HepG2 (cell line): ENCODE measurements at regions not wholly inside any gene's neighbourhood (a gene's known extent, or its start where the extent isn't known, plus 50 kb on each side); places are given as distances from the start of the nearest gene placed in this dataset.

Experiments
- ATAC-seq: fragments of 200-7000 bp; cut with Tn5 transposase; 3 replicates; pipeline ENCODE4 v1.9.1; 2020; ENCODE audit warnings: mild to moderate bottlenecking, moderate library complexity
- BruUV-seq: library from RNA; stranded (reverse); fragments of 400-500 nt; replicated peaks from 2 replicates; lab custom pipeline; 2021; lab: Mats Ljungman, UMichigan
- CTCF ChIA-PET: fragments of 300-600 bp; formaldehyde crosslinking; extraction: SDS; loops from one replicate; lab custom pipeline; 2021; ENCODE audit warnings: low total read pairs, inconsistent platforms, low intra/inter-chr PET ratio; lab: Yijun Ruan, JAX
- POLR2A ChIA-PET: fragments of 350-600 bp; sonication (Branson Sonifier 250); formaldehyde crosslinking; loops from one replicate; lab custom pipeline; 2020; ENCODE audit warnings: antibody characterized with exemption, inconsistent platforms; lab: Yijun Ruan, JAX
- DNase-seq: peaks from one replicate; pipeline ENCODE4 v3.0.0-alpha.2; 2015; ENCODE audit warnings: low spot score
- FAIRE-seq: peaks from 3 replicates; lab custom pipeline; 2011; peaks lifted over from hg19 to GRCh38; lab: Jason Lieb, UNC
- H2AFZ ChIP-seq: one replicate; pipeline ENCODE4 v1.6.1; 2011; ENCODE audit warnings: low read length, inconsistent platforms
- H3K27ac ChIP-seq: fragments of 300-600 bp; 3 replicates; pipeline ENCODE4 v1.8.0; 2011; ENCODE audit warnings: mixed run types, mild to moderate bottlenecking, mixed read lengths, low read length, inconsistent platforms; ENCODE audit not compliant: insufficient read depth; ENCODE audit errors: extremely low read length
- H3K27me3 ChIP-seq, 2 experiments: fragments of 200-600 bp in 1 of 2; 2 replicates in 1 of 2; 3 replicates in 1 of 2; pipeline versions ENCODE4 v1.6.0 to v1.8.0; 2011; ENCODE audit warnings: low read length in 2 of 2, mild to moderate bottlenecking in 2 of 2, moderate library complexity in 2 of 2, inconsistent platforms in 1 of 2; ENCODE audit not compliant: insufficient read depth in 2 of 2, control insufficient read depth in 1 of 2
- H3K36me3 ChIP-seq, 2 experiments: fragments of 200-600 bp in 1 of 2; replicated peaks in 1 of 2; 2 replicates in 1 of 2; 3 replicates in 1 of 2; pipeline versions ENCODE4 v1.5.1 to v1.8.0; 2011; ENCODE audit warnings: low read length in 2 of 2, inconsistent platforms in 1 of 2; ENCODE audit not compliant: insufficient read depth in 2 of 2, control insufficient read depth in 1 of 2
- H3K4me1 ChIP-seq: 2 replicates; pipeline ENCODE4 v1.5.1; 2012; ENCODE audit warnings: low read length, inconsistent platforms; ENCODE audit not compliant: insufficient read depth
- H3K4me2 ChIP-seq: 2 replicates; pipeline ENCODE4 v1.6.0; 2011; ENCODE audit warnings: low read depth, low read length, inconsistent platforms
- H3K4me3 ChIP-seq, 3 experiments: fragments of 200-600 bp in 1 of 3; sonication (generic), shearing (Covaris generic) in 1 of 3; replicated peaks in 1 of 3; 2 replicates each; pipeline ENCODE4 v1.5.1; 2011 to 2016; ENCODE audit warnings: low read length in 3 of 3, inconsistent platforms in 2 of 3, low read depth in 2 of 3, mild to moderate bottlenecking in 2 of 3, control low read depth in 1 of 3, mixed read lengths in 1 of 3; ENCODE audit not compliant: insufficient read depth in 1 of 3
- H3K79me2 ChIP-seq: one replicate; pipeline ENCODE4 v1.6.1; 2011; ENCODE audit warnings: low read length, inconsistent platforms; ENCODE audit not compliant: insufficient read depth
- H3K9ac ChIP-seq: 2 replicates; pipeline ENCODE4 v1.6.0; 2011; ENCODE audit warnings: mild to moderate bottlenecking, low read depth, low read length, inconsistent platforms; ENCODE audit not compliant: insufficient read depth
- H3K9me3 ChIP-seq: 2 replicates; pipeline ENCODE4 v1.5.1; 2012; ENCODE audit warnings: mild to moderate bottlenecking, low read length
- H4K20me1 ChIP-seq: 2 replicates; pipeline ENCODE4 v1.6.0; 2011; ENCODE audit warnings: inconsistent platforms, mild to moderate bottlenecking, low read length, moderate library complexity; ENCODE audit not compliant: insufficient read depth
- BRCA1 ChIP-seq: sonication (generic); formaldehyde crosslinking; IDR thresholded peaks from 2 replicates; pipeline ENCODE4 v1.4.0; 2020; ENCODE audit warnings: missing genetic modification reagents
- RFX1 ChIP-seq: fragments of 450-650 bp; IDR thresholded peaks from 2 replicates; pipeline ENCODE4 v1.6.1; 2017
- SOX13 ChIP-seq, 3 experiments: fragments of 450-650 bp in 1 of 3; sonication (generic) in 1 of 3; formaldehyde crosslinking in 1 of 3; IDR thresholded peaks in 2 of 3; conservative IDR thresholded peaks in 1 of 3; 2 replicates each; pipeline versions ENCODE4 v1.5.0 to v1.6.1; 2016 to 2020; ENCODE audit warnings: antibody characterized with exemption in 1 of 3, mild to moderate bottlenecking in 1 of 3, missing compliant biosample characterization in 1 of 3, missing genetic modification reagents in 1 of 3, moderate library complexity in 1 of 3
- ZNF576 ChIP-seq: sonication (generic); formaldehyde crosslinking; IDR thresholded peaks from 2 replicates; pipeline ENCODE4 v1.4.0; 2020; ENCODE audit warnings: mild to moderate bottlenecking, missing genetic modification reagents
- ZNF704 ChIP-seq: sonication (generic); formaldehyde crosslinking; IDR thresholded peaks from 2 replicates; pipeline ENCODE4 v1.8.1; 2023; ENCODE audit warnings: mild to moderate bottlenecking, inconsistent platforms, moderate library complexity, missing genetic modification reagents, borderline replicate concordance
- WGBS: methylation state at CpG from one replicate; pipeline ENCODE4 v1.1.6; 2017; ENCODE audit warnings: low lambda C conversion rate; 5-methylcytosine and 5-hydroxymethylcytosine counted together
- in situ Hi-C: cut with HindIII; loops from 2 replicates; pipeline ENCODE4 v1.10.0; 2017; ENCODE audit warnings: low pct_unique_long_range_greater_than_20kb; ENCODE audit not compliant: extremely low pct_ligation_motif_present
- intact Hi-C: fragments of 100-400 bp; cut with micrococcal nuclease; formaldehyde crosslinking; loops from one replicate; pipeline ENCODE4 v1.10.0; 2022; ENCODE audit not compliant: unreplicated experiment
- TF ChIP-seq, protein P1 (sequence below): sonication (generic); formaldehyde crosslinking; IDR thresholded peaks from 2 replicates; pipeline ENCODE4 v1.4.0; 2020; ENCODE audit warnings: missing genetic modification reagents
- TF ChIP-seq, protein P2 (sequence below): sonication (generic); formaldehyde crosslinking; IDR thresholded peaks from 2 replicates; pipeline ENCODE4 v1.8.0; 2022; ENCODE audit warnings: mild to moderate bottlenecking, missing genetic modification reagents, moderate library complexity
- TF ChIP-seq, protein P3 (sequence below): sonication (generic); formaldehyde crosslinking; IDR thresholded peaks from 2 replicates; pipeline ENCODE4 v1.5.0; 2020; ENCODE audit warnings: mild to moderate bottlenecking, missing genetic modification reagents

DNA sequence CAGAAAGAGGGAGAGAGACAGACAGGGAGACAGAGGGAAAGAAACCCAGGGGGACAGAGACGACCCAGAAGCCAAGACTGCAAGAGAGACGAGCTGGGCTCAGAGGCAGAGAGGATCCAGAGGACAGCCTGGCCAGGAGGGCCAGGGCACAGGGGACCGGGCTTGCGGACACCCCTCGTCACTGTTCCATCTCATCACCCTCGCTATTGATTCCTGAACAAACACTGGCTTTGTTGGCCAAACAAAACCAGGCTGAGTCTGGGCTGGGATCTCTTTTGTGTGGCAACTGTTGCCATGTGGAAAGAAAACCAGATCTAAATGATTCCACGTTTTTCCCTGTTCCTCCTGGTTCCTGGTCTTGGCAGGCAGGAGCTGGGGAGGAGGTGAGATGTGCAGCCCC lies 339.4 kb downstream of the MN1 start:
- in situ Hi-C loops (no loop called here), intact Hi-C loops (no loop called here)
- Histone ChIP-seq H3K4me1 (0 out of 2 replicates have a peak, but pooled peaks cover 10% of the 10 kb centered on the region), H3K79me2 (no peaks in the 10 kb centered on the region), H3K4me2 (no peak overlapping the region), H3K9me3 (no peaks in the 10 kb centered on the region), H3K27me3 (peaks cover 2 to 17% of the 10 kb centered on the region in 2 experiments; a peak in 3 of 5 replicates), H3K27ac (no peak overlapping the region), H2AFZ (no peak overlapping the region), H3K36me3 (no peaks in the 10 kb centered on the region), H3K4me3 (no peak overlapping the region), H3K9ac (no peak overlapping the region), H4K20me1 (no peaks in the 10 kb centered on the region)
- no TSS peak for BruUV-seq
- ATAC-seq, result peak; percentile 88
- TF ChIP-seq, protein P1, sequence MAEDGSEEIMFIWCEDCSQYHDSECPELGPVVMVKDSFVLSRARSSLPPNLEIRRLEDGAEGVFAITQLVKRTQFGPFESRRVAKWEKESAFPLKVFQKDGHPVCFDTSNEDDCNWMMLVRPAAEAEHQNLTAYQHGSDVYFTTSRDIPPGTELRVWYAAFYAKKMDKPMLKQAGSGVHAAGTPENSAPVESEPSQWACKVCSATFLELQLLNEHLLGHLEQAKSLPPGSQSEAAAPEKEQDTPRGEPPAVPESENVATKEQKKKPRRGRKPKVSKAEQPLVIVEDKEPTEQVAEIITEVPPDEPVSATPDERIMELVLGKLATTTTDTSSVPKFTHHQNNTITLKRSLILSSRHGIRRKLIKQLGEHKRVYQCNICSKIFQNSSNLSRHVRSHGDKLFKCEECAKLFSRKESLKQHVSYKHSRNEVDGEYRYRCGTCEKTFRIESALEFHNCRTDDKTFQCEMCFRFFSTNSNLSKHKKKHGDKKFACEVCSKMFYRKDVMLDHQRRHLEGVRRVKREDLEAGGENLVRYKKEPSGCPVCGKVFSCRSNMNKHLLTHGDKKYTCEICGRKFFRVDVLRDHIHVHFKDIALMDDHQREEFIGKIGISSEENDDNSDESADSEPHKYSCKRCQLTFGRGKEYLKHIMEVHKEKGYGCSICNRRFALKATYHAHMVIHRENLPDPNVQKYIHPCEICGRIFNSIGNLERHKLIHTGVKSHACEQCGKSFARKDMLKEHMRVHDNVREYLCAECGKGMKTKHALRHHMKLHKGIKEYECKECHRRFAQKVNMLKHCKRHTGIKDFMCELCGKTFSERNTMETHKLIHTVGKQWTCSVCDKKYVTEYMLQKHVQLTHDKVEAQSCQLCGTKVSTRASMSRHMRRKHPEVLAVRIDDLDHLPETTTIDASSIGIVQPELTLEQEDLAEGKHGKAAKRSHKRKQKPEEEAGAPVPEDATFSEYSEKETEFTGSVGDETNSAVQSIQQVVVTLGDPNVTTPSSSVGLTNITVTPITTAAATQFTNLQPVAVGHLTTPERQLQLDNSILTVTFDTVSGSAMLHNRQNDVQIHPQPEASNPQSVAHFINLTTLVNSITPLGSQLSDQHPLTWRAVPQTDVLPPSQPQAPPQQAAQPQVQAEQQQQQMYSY, result peak; percentile 70; the same call in 1 of the 2 replicates
- no peak for TF ChIP-seq BRCA1 (CRISPR knock-in tag)
- TF ChIP-seq, protein P2, sequence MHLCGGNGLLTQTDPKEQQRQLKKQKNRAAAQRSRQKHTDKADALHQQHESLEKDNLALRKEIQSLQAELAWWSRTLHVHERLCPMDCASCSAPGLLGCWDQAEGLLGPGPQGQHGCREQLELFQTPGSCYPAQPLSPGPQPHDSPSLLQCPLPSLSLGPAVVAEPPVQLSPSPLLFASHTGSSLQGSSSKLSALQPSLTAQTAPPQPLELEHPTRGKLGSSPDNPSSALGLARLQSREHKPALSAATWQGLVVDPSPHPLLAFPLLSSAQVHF (CRISPR knock-in tag), result no peak
- no peak for TF ChIP-seq ZNF576 (CRISPR knock-in tag)
- TF ChIP-seq, protein P3, sequence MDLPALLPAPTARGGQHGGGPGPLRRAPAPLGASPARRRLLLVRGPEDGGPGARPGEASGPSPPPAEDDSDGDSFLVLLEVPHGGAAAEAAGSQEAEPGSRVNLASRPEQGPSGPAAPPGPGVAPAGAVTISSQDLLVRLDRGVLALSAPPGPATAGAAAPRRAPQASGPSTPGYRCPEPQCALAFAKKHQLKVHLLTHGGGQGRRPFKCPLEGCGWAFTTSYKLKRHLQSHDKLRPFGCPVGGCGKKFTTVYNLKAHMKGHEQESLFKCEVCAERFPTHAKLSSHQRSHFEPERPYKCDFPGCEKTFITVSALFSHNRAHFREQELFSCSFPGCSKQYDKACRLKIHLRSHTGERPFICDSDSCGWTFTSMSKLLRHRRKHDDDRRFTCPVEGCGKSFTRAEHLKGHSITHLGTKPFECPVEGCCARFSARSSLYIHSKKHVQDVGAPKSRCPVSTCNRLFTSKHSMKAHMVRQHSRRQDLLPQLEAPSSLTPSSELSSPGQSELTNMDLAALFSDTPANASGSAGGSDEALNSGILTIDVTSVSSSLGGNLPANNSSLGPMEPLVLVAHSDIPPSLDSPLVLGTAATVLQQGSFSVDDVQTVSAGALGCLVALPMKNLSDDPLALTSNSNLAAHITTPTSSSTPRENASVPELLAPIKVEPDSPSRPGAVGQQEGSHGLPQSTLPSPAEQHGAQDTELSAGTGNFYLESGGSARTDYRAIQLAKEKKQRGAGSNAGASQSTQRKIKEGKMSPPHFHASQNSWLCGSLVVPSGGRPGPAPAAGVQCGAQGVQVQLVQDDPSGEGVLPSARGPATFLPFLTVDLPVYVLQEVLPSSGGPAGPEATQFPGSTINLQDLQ, result no peak
- peak; percentile 34; the same call in 1 of the 2 replicates for TF ChIP-seq RFX1
- no peak for TF ChIP-seq ZNF704 (CRISPR knock-in tag)
- no peak for TF ChIP-seq SOX13 (IDR thresholded peaks at IDR 0.05)
- TF ChIP-seq SOX13 (CRISPR knock-in tag; conservative IDR thresholded peaks at IDR 0.05 in 1 of 2, IDR thresholded peaks at IDR 0.05 in 1 of 2), result peak in 1 of 2 experiments; percentile 10; a peak in 1 of 4 replicates
- ChIA-PET POLR2A (no interaction called here), CTCF (no interaction called here)
- no peak for FAIRE-seq
- WGBS, result 1% methylated on average over 7 of the region's 7 CpGs
- DNase-seq, result peak; percentile 29
